Activated CD8-positive, alpha-beta T cell treated with anti-CD3 and anti-CD28 coated beads for 36 hours (primary cell): ENCODE measurements at regions not wholly inside any gene's neighbourhood (a gene's known extent, or its start where the extent isn't known, plus 50 kb on each side); places are given as distances from the start of the nearest gene placed in this dataset.
"Not testable (repeated sequence)": the region's sequence is repeated elsewhere in the genome, so short reads cannot be mapped to it uniquely, and the experiment has no call there.

Source experiments
- ATAC-seq: fragments of 200-7000 bp; cut with Tn5 transposase; one replicate; pipeline ENCODE4 v1.10.0; 2021; ENCODE audit warnings: mild to moderate bottlenecking, moderate library complexity
- CTCF ChIA-PET: fragments of 350-600 bp; sonication (Branson Sonifier 250); formaldehyde crosslinking; loops from one replicate; lab custom pipeline; 2021; ENCODE audit warnings: antibody characterized with exemption; lab: Charles Lee
- POLR2A ChIA-PET: fragments of 350-600 bp; sonication (Branson Sonifier 250); formaldehyde crosslinking; loops from one replicate; lab custom pipeline; 2021; ENCODE audit warnings: antibody characterized with exemption; lab: Charles Lee
- DNase-seq: peaks from one replicate; pipeline ENCODE4 v3.0.0-alpha.2; 2020
- H3K27ac Mint-ChIP-seq: one replicate; pipeline ENCODE4 v1.8.0; 2021; ENCODE audit warnings: mild to moderate bottlenecking, mixed read lengths
- H3K27me3 Mint-ChIP-seq: one replicate; pipeline ENCODE4 v1.8.0; 2021; ENCODE audit warnings: mixed read lengths
- H3K36me3 Mint-ChIP-seq: one replicate; pipeline ENCODE4 v1.8.0; 2021; ENCODE audit warnings: low read depth, mixed read lengths
- H3K4me1 Mint-ChIP-seq: one replicate; pipeline ENCODE4 v1.8.0; 2021; ENCODE audit warnings: low read depth, mixed read lengths
- H3K4me3 Mint-ChIP-seq: one replicate; pipeline ENCODE4 v1.8.0; 2021; ENCODE audit warnings: mild to moderate bottlenecking, moderate library complexity, mixed read lengths
- H3K9me3 Mint-ChIP-seq: one replicate; pipeline ENCODE4 v1.8.0; 2021; ENCODE audit warnings: mixed read lengths
- intact Hi-C: fragments of 100-400 bp; cut with micrococcal nuclease; formaldehyde crosslinking; loops from one replicate; pipeline ENCODE4 v1.10.0; 2022
- TF ChIP-seq, protein P1 (sequence below): fragments of 200-600 bp; IDR thresholded peaks from one replicate; pipeline ENCODE4 v1.8.0; 2022; ENCODE audit warnings: antibody characterized with exemption, mild to moderate bottlenecking

DNA sequence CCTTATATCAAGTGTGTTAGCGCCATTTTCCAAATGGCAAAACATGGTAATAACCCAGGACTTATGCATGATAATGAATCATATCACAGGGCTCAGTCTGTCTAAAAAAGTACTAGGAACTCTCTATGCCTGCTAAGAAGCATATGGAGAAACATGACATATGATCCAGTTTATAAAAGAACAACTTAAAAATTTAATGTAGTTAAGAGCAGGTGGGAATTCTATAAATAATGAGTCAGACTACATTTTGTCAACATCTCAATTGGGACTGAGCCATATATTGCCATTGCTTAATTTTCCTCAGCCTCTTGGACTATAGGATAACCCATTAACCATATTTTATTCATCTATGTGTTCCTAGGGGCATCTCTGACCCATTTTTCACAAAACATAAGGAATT, 360.4 kb upstream of the AGA start:
- ChIA-PET POLR2A (no interaction called here), CTCF (no interaction called here)
- Mint-ChIP-seq H3K27ac (no peak overlapping the region), H3K9me3 (no peaks in the 10 kb centered on the region), H3K36me3 (no peaks in the 10 kb centered on the region), H3K27me3 (no peaks in the 10 kb centered on the region), H3K4me3 (no peak overlapping the region), H3K4me1 (no peaks in the 10 kb centered on the region)
- intact Hi-C loops, result no loop called here
- TF ChIP-seq, protein P1, sequence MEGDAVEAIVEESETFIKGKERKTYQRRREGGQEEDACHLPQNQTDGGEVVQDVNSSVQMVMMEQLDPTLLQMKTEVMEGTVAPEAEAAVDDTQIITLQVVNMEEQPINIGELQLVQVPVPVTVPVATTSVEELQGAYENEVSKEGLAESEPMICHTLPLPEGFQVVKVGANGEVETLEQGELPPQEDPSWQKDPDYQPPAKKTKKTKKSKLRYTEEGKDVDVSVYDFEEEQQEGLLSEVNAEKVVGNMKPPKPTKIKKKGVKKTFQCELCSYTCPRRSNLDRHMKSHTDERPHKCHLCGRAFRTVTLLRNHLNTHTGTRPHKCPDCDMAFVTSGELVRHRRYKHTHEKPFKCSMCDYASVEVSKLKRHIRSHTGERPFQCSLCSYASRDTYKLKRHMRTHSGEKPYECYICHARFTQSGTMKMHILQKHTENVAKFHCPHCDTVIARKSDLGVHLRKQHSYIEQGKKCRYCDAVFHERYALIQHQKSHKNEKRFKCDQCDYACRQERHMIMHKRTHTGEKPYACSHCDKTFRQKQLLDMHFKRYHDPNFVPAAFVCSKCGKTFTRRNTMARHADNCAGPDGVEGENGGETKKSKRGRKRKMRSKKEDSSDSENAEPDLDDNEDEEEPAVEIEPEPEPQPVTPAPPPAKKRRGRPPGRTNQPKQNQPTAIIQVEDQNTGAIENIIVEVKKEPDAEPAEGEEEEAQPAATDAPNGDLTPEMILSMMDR, result no peak
- no peak for DNase-seq
- ATAC-seq, result no peak

DNA sequence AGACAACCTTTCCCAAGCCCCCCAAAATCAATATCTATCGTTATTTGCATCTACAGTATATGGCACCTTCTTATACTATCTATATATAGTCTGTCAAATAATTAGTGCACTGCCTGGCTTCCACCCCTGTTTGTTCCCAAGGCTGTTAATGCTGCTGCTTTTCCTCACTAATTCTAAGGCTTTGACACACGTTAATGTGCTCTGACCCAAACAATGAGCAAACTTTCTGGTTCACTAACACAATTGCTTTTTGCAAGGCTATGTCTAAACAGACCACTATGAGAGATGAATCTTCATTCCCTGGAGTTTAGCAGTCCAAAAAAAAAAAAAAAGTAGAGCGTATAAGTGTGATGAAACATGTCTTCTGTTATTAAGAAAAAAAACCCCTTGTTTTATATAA, 360.9 kb upstream of the AGA start:
- Mint-ChIP-seq H3K36me3 (no peaks in the 10 kb centered on the region), H3K4me3 (no peak overlapping the region), H3K9me3 (no peaks in the 10 kb centered on the region), H3K4me1 (no peaks in the 10 kb centered on the region), H3K27me3 (no peaks in the 10 kb centered on the region), H3K27ac (no peak overlapping the region)
- DNase-seq (no peak), ATAC-seq (no peak)
- intact Hi-C loops, result no loop called here
- CTCF ChIA-PET, result no interaction called here
- TF ChIP-seq, protein P1, result no peak
- POLR2A ChIA-PET, result no interaction called here

DNA sequence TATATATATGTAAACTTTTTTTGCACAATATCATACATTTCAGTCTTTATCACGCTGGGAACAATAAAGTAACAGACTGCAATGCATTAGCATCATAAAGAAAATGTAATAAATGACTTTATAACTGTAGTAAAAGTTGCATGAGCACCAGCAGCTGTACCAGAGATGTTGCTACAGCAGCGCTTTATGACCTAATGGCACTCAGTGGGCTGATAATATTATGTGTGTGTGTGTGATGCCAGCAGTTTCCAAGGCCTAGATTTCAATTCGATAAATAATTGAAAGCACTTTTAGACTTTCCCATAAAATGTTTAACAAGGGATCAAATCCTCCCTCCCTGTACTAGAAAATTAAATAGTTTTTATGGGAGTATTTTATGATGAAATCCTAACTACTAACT, 367.6 kb upstream of the AGA start:
- Mint-ChIP-seq H3K27me3 (no peaks in the 10 kb centered on the region), H3K9me3 (peaks cover 2% of the 10 kb centered on the region), H3K4me3 (no peak overlapping the region), H3K27ac (no peak overlapping the region), H3K36me3 (no peaks in the 10 kb centered on the region), H3K4me1 (no peaks in the 10 kb centered on the region)
- no peak for DNase-seq
- POLR2A ChIA-PET, result no interaction called here
- intact Hi-C loops, result no loop called here
- no peak for ATAC-seq
- TF ChIP-seq, protein P1, result no peak
- CTCF ChIA-PET, result no interaction called here

DNA sequence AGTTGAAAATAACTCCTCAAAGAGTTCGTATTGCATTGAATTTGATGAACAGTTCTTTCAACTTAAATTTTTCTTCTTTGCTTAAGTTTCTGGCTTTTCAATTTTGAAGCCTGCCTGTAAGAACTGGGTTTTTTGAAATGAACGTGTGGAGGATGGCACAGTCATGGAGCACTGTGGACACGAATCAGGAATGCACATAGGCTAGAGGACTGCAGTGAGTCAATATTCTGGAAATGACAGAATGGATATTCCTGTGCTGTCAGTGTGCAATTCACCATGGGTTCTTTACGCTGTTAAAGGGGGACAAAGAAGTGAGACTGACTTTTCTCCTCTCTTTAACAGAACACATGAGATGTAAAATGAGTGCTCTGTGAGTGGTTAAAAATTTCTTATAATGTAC, 368.0 kb upstream of the AGA start:
- ChIA-PET POLR2A (no interaction called here), CTCF (no interaction called here)
- TF ChIP-seq, protein P1, result no peak
- Mint-ChIP-seq H3K4me1 (no peaks in the 10 kb centered on the region), H3K4me3 (no peak overlapping the region), H3K9me3 (peaks cover 2% of the 10 kb centered on the region), H3K27ac (no peak overlapping the region), H3K36me3 (no peaks in the 10 kb centered on the region), H3K27me3 (no peaks in the 10 kb centered on the region)
- DNase-seq (no peak), ATAC-seq (no peak)
- intact Hi-C loops, result no loop called here

DNA sequence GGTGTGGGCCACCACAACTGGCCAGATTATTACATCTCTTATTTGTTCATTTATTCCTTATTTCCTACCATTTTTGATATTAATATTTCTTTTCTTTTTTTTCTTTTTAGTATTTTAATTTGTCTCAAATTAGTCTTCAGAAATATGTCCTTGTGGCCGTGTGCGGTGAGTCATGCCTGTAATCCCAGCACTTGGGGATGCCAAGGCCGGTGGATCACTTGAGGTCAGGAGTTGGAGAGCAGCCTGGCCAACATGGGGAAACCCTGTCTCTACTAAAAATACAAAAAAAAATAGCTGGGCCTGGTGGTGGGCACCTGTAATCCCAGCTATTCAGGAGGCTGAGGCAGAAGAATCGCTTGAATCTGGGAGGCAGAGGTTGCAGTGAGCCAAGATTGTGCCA, 376.2 kb upstream of the AGA start:
- H3K27me3 Mint-ChIP-seq, DNase-seq, ATAC-seq, H3K36me3 Mint-ChIP-seq, intact Hi-C loops, H3K4me3 Mint-ChIP-seq, H3K27ac Mint-ChIP-seq, CTCF ChIA-PET, POLR2A ChIA-PET, H3K9me3 Mint-ChIP-seq, H3K4me1 Mint-ChIP-seq: not testable (repeated sequence)

DNA sequence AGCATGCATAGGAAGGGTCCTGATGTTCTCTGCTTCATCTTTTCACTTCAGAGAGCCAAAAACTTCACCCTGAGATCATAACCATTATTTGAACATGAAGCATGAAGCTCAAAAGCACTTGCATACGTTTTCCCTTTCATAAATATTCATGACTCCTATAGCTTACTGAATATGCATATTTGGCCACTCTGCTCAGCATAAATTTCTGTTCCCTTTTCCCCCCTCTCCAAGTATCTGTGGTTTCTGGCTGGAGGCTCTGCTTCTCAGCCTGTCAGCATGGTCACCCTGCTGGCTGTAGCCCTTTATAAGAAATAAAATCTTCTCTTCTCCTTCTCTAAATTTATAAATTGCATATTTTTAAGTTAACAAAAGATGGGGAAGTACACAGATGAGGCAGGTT, 384.7 kb upstream of the AGA start:
- POLR2A ChIA-PET, result no interaction called here
- no peaks in the 10 kb centered on the region for H3K36me3 Mint-ChIP-seq
- H3K4me1 Mint-ChIP-seq, result no peaks in the 10 kb centered on the region
- TF ChIP-seq, protein P1, result no peak
- DNase-seq, result no peak
- CTCF ChIA-PET, result interaction anchor here (0.6 kb wide), 1 partner anchor 23 kb away, joined by 3 read pairs; no protein-coding TSS in a partner anchor
- H3K9me3 Mint-ChIP-seq, result no peaks in the 10 kb centered on the region
- no peak overlapping the region for H3K27ac Mint-ChIP-seq
- intact Hi-C loops, result no loop called here
- no peak for ATAC-seq
- H3K4me3 Mint-ChIP-seq, result no peak overlapping the region
- H3K27me3 Mint-ChIP-seq, result no peaks in the 10 kb centered on the region
